SK-N-SH (cell line): ENCODE measurements at regions not wholly inside any gene's neighbourhood (a gene's known extent, or its start where the extent isn't known, plus 50 kb on each side); places are given as distances from the start of the nearest gene placed in this dataset.

Experiments used
- CHD2 ChIP-seq: fragments of 150-350 bp; IDR thresholded peaks from 2 replicates; pipeline ENCODE4 v1.6.1; 2018; ENCODE audit warnings: low read length; ENCODE audit not compliant: partially characterized antibody
- EP300 ChIP-seq, 2 experiments: IDR thresholded peaks; 2 replicates each; pipeline versions ENCODE4 v1.4.0 to v1.6.1; 2012; ENCODE audit warnings: borderline replicate concordance in 1 of 2, low read depth in 1 of 2, low read length in 1 of 2
- JUND ChIP-seq: IDR thresholded peaks from 2 replicates; pipeline ENCODE4 v1.4.0; 2012
- NFIC ChIP-seq: IDR thresholded peaks from 2 replicates; pipeline ENCODE4 v1.4.0; 2012; ENCODE audit warnings: borderline replicate concordance
- NRF1 ChIP-seq: IDR thresholded peaks from 2 replicates; pipeline ENCODE4 v1.6.1; 2012; ENCODE audit warnings: low read depth, mild to moderate bottlenecking, low read length
- POLR2AphosphoS5 ChIP-seq: IDR thresholded peaks from 2 replicates; pipeline ENCODE4 v1.6.1; 2012; ENCODE audit warnings: low read depth, low read length
- RAD21 ChIP-seq: IDR thresholded peaks from 2 replicates; pipeline ENCODE4 v1.6.1; 2012; ENCODE audit warnings: mild to moderate bottlenecking, low read length
- RXRA ChIP-seq: IDR thresholded peaks from 2 replicates; pipeline ENCODE4 v1.4.0; 2012; ENCODE audit warnings: low read depth, mild to moderate bottlenecking, borderline replicate concordance
- TAF1 ChIP-seq: IDR thresholded peaks from 2 replicates; pipeline ENCODE4 v1.6.1; 2012; ENCODE audit warnings: low read depth, mild to moderate bottlenecking, low read length, moderate library complexity, borderline replicate concordance
- TF ChIP-seq, protein P1 (sequence below): fragments of 200-600 bp; sonication (generic); IDR thresholded peaks from 2 replicates; pipeline ENCODE4 v1.6.1; 2017; ENCODE audit warnings: antibody characterized with exemption, mild to moderate bottlenecking, moderate library complexity
- TF ChIP-seq, protein P2 (sequence below): IDR thresholded peaks from 2 replicates; pipeline ENCODE4 v1.4.0; 2012; ENCODE audit warnings: low read depth
- TF ChIP-seq, protein P3 (sequence below): IDR thresholded peaks from 2 replicates; pipeline ENCODE4 v1.4.0; 2012; ENCODE audit warnings: low read depth, borderline replicate concordance
- TF ChIP-seq, protein P4 (sequence below): fragments of 150-350 bp; IDR thresholded peaks from 2 replicates; pipeline ENCODE4 v1.6.1; 2017; ENCODE audit warnings: antibody characterized with exemption, low read length, low read depth, borderline replicate concordance

DNA sequence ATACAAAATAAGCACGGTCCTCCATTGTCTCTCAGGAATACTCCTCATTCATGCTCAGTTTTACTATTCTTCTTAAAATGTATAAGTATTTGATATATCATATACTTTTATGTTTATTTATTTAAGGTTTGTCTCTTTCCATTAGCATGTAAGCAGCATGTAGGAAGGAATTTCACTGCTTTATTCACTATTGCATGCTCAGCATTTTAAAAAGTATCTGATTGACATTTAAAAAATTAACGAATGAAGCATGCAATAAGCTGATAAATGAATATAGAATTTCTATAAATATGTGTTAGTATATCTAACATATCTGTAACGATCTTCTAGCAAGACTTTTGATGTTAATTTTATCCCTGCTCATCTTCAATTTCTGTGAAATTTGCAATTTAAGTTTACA is 402.7 kb upstream of the BRINP3 start:
- TF ChIP-seq, protein P1, sequence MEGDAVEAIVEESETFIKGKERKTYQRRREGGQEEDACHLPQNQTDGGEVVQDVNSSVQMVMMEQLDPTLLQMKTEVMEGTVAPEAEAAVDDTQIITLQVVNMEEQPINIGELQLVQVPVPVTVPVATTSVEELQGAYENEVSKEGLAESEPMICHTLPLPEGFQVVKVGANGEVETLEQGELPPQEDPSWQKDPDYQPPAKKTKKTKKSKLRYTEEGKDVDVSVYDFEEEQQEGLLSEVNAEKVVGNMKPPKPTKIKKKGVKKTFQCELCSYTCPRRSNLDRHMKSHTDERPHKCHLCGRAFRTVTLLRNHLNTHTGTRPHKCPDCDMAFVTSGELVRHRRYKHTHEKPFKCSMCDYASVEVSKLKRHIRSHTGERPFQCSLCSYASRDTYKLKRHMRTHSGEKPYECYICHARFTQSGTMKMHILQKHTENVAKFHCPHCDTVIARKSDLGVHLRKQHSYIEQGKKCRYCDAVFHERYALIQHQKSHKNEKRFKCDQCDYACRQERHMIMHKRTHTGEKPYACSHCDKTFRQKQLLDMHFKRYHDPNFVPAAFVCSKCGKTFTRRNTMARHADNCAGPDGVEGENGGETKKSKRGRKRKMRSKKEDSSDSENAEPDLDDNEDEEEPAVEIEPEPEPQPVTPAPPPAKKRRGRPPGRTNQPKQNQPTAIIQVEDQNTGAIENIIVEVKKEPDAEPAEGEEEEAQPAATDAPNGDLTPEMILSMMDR: no peak
- TF ChIP-seq, protein P2, sequence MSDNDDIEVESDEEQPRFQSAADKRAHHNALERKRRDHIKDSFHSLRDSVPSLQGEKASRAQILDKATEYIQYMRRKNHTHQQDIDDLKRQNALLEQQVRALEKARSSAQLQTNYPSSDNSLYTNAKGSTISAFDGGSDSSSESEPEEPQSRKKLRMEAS: no peak
- TF ChIP-seq POLR2AphosphoS5: no peak
- TF ChIP-seq, protein P3, sequence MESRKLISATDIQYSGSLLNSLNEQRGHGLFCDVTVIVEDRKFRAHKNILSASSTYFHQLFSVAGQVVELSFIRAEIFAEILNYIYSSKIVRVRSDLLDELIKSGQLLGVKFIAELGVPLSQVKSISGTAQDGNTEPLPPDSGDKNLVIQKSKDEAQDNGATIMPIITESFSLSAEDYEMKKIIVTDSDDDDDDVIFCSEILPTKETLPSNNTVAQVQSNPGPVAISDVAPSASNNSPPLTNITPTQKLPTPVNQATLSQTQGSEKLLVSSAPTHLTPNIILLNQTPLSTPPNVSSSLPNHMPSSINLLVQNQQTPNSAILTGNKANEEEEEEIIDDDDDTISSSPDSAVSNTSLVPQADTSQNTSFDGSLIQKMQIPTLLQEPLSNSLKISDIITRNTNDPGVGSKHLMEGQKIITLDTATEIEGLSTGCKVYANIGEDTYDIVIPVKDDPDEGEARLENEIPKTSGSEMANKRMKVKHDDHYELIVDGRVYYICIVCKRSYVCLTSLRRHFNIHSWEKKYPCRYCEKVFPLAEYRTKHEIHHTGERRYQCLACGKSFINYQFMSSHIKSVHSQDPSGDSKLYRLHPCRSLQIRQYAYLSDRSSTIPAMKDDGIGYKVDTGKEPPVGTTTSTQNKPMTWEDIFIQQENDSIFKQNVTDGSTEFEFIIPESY: no peak
- no peak for TF ChIP-seq CHD2
- TF ChIP-seq TAF1: no peak
- no peak for TF ChIP-seq EP300 (IDR thresholded peaks at IDR 0.05; ENCODE audit: borderline replicate concordance in 1 of 2, low read depth in 1 of 2, low read length in 1 of 2)
- no peak for TF ChIP-seq NFIC
- TF ChIP-seq RXRA: no peak
- TF ChIP-seq RAD21: no peak
- no peak for TF ChIP-seq NRF1
- TF ChIP-seq, protein P4, sequence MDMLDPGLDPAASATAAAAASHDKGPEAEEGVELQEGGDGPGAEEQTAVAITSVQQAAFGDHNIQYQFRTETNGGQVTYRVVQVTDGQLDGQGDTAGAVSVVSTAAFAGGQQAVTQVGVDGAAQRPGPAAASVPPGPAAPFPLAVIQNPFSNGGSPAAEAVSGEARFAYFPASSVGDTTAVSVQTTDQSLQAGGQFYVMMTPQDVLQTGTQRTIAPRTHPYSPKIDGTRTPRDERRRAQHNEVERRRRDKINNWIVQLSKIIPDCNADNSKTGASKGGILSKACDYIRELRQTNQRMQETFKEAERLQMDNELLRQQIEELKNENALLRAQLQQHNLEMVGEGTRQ: no peak
- no peak for TF ChIP-seq JUND
